GM21717 (cell line): ENCODE measurements at regions not wholly inside any gene's neighbourhood (a gene's known extent, or its start where the extent isn't known, plus 50 kb on each side); places are given as distances from the start of the nearest gene placed in this dataset.

Experiments used
- ATAC-seq: cut with Tn5 transposase; IDR thresholded peaks from one replicate; pipeline ENCODE4 v1.9.1; 2021; ENCODE audit warnings: mild to moderate bottlenecking, moderate library complexity; ENCODE audit not compliant: unreplicated experiment

- no peak for ATAC-seq
Observed at GRCh38 chr17:69716556-69716955, 302.1 kb downstream of the MAP2K6 start.

- no peak for ATAC-seq
Observed at GRCh38 chr17:69717214-69717613, 302.7 kb downstream of the MAP2K6 start.

GRCh38 chr17:69717819-69718218 lies 303.3 kb downstream of the MAP2K6 start:
- ATAC-seq: no peak

- ATAC-seq: no peak
Observed at GRCh38 chr17:69719474-69720048, 305.1 kb downstream of the MAP2K6 start.

GRCh38 chr17:69722518-69722917 lies 308.0 kb downstream of the MAP2K6 start:
- ATAC-seq: no peak

- no peak for ATAC-seq
Observed at GRCh38 chr17:69723316-69723715, 308.8 kb downstream of the MAP2K6 start.

GRCh38 chr17:69723741-69724140 lies 309.2 kb downstream of the MAP2K6 start:
- ATAC-seq: no peak

- no peak for ATAC-seq
Observed at GRCh38 chr17:69724238-69724637, 309.7 kb downstream of the MAP2K6 start.

GRCh38 chr17:69725146-69725545 lies 310.6 kb downstream of the MAP2K6 start:
- ATAC-seq: no peak

GRCh38 chr17:69728816-69729215 lies 314.3 kb downstream of the MAP2K6 start:
- ATAC-seq: no peak

GRCh38 chr17:69729944-69730343 lies 315.4 kb downstream of the MAP2K6 start:
- ATAC-seq: no peak

- ATAC-seq: no peak
Observed at GRCh38 chr17:69732272-69732918, 317.9 kb downstream of the MAP2K6 start.

- ATAC-seq: no peak
Observed at GRCh38 chr17:69733171-69734012, 318.9 kb downstream of the MAP2K6 start.

- no peak for ATAC-seq
Observed at GRCh38 chr17:69734656-69735055, 320.2 kb downstream of the MAP2K6 start.

GRCh38 chr17:69735285-69735684 lies 320.8 kb downstream of the MAP2K6 start:
- ATAC-seq: no peak

GRCh38 chr17:69743091-69743490 lies 328.6 kb downstream of the MAP2K6 start:
- ATAC-seq: no peak

GRCh38 chr17:69744512-69745070 lies 330.1 kb downstream of the MAP2K6 start:
- no peak for ATAC-seq

GRCh38 chr17:69749911-69750310 lies 325.1 kb upstream of the KCNJ16 start:
- no peak for ATAC-seq

- ATAC-seq: no peak
Observed at GRCh38 chr17:69757688-69758430, 317.2 kb upstream of the KCNJ16 start.

- ATAC-seq: no peak
Observed at GRCh38 chr17:69760562-69760961, 314.5 kb upstream of the KCNJ16 start.

- no peak for ATAC-seq
Observed at GRCh38 chr17:69761011-69761410, 314.0 kb upstream of the KCNJ16 start.
